CD4-positive, alpha-beta T cell treated with Interleukin-6 at 100 ng/mL for 8 hours (primary cell): ENCODE measurements at regions not wholly inside any gene's neighbourhood (a gene's known extent, or its start where the extent isn't known, plus 50 kb on each side); places are given as distances from the start of the nearest gene placed in this dataset.

ENCODE experiments used
- DNase-seq: peaks from one replicate; pipeline ENCODE4 v3.0.0-alpha.2; 2020; ENCODE audit warnings: mixed read lengths, low spot score

GRCh38 chr11:59302991-59303390, 55.7 kb upstream of the OR5AN1 start:
- DNase-seq = no peak

GRCh38 chr11:59295435-59295834, 63.3 kb upstream of the OR5AN1 start:
- no peak for DNase-seq

DNA sequence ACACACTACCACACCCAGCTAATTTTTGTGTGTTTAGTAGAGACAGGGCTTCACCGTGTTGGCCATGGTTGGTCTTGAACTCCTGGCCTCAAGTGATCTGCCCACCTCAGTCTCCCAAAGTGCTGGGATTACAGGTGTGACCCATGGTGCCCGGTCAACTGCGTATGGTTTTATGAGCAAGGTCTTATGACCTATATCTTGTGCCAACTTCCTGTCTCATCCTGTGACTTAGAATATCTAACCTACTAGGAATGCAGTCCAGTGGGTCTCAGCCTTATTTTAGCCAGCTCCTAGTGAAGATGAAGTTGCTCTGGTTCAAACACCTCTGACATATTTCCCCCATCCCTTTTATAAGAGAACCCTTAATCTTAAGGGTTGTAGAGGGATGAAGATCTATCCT, 66.1 kb upstream of the OR5AN1 start:
- DNase-seq = no peak

- DNase-seq = no peak
Observed at GRCh38 chr11:59291228-59291627, 67.5 kb upstream of the OR5AN1 start.

DNA sequence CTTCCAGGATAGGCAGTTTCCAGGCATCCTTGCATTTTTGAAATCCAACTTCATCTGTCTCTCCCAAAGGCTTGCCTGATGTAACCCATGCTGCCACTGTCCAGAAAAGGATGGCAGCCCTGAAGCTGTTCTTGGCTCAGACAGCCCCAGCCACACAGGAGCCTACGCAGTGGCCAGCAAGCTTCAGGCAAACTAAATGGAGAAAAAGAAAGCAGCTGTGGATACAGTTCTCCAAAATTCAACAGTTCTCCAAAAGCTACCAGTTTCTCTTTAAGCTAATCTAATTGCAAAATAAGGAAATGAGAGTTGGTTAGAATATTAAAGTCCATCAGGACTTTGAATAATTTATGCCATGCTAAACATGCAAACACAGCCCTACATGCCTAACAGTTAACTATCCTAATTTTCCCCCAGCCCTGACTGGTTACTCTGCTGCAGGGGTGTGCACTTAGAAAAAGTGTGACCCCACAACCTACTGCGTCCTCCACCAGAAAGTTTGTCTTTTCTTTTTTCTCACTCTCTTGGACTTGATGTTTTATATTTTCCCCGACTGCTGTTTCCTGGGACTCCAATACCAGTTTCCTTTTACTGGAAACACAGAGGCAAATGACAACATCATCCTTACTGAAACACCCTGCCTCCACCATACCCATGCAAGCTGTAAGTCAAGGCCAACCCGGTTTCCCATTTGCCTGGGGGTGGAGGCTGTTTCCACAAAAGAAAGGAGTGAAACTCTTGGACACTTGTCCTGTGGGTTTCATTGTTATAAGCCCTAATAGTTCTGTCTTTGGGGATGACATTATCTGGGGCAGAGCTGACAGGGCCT, 69.1 kb upstream of the OR5AN1 start:
- no peak for DNase-seq

DNA sequence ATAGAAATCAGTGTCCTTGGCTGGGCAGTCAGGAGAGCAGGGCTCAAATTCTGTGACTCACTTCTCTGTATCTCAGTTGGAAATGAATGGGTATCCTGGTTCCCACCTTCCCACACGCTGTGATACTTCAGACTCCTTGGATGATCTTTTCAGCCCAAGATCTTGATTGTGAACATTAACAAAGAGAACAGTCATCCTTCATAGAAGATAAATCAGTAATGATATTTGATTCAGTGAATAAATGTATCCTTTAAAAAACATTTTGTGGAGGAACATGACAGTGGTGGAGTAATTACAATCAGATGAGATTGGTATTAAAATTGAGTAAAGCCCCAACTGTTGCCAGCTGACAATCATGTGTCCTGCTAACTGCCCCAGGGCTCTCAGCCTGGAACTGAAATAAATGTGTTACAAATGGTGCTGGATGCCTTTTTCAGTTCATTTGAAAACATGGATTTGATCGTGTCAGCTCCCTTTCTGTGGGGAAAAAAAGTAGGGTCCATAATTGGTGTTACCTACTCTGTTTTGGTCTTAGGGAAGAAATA, 72.9 kb upstream of the OR5AN1 start:
- no peak for DNase-seq

DNA sequence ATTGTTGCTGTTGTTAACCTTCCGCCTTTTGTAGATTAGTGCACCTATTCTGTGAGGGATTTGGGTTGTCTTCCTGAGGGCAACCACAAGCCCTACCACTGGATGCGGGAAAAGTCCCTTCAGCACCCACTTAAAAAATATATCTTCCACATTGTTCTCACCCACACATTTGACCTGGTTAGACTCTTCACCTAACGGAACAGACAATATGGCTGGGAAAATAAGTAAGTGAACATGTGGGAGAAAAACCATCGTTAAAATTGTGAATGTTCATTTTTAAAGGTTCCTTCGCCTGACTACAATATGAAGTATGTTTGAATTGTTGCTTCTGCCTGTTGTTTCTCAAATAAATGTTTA, 72.0 kb upstream of the MPEG1 start:
- no peak for DNase-seq

DNA sequence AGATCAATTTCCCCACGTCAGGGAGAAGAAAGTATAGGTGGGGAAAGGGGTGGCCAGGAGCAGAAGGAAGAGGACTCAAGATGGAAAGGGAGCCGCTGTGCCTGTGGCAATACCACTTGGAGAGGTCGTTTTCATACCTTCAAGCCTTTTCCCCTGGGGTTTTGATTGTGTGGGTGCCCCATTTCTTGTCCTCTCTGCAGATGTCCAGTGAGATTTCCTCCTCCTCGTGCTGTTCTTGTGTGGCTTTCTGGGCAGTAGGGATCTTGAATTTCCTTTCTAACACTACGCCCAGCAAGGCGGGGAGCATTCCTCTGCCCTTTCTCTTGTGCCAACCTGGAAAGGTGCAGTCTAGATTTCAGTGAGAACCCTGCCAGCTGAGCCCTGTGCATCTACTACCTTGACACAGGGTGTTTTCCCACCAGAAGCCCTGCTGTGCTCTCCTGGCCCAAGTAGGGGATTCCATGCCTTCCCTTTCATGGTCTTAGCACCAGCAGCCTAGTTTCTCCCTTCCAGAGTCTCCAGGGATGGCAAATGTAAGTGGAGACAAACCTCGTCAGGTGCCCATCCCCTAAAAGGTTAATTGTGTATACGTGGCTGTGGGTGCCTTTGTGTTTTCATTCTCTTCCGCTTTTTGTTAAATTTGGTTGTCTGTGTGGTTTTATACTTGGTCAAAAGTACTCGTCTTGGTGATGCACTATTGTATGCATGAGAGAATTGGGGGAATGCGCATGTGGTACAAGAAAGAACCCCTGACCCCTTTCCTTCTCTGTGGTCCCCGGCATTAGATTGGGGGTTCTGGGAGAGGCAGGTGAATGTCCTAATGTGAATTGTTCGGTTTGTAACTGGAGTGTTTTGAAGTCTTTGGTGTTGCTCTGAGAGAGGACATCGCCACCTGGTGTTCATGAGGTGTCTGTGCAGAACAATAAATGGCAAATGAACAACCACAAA, 71.4 kb upstream of the MPEG1 start:
- peak; percentile 49 for DNase-seq

DNA sequence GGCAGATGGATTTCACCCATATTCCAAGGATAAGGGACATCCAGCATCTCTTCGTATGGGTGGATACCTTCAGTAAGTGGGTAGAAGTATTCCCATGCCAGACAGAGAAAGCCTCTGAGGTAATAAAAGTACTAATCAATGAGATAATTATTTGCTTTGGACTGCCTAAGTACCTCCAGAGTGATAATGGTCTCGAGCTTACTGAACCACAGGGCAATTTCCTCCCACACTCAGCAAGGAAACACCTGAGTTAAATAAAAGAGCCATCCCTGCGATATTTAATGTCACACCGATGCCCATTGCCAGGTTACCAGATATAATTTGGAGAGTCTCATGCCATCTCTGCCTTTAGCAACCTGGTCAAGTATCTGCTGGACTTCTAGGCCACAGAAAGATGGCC, 70.6 kb upstream of the MPEG1 start:
- no peak for DNase-seq

DNA sequence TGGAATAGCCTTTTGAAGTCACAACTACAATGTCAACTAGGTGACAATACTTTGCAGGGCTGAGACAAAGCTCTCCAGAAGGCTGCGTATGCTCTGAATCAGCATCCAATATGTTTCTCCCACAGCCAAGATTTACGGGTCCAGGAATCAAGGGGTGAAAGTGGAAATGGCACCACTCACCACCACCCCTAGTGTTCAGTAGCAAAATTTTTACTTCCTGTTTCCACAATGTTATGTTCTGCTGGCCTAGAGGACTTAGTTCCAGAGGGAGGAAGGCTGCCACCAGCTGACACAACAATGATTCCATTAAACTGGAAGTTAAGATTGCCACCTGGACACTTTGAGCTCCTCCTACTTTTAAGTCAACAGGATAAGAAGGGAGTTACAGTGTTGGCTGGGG, 68.5 kb upstream of the MPEG1 start:
- DNase-seq = no peak

DNA sequence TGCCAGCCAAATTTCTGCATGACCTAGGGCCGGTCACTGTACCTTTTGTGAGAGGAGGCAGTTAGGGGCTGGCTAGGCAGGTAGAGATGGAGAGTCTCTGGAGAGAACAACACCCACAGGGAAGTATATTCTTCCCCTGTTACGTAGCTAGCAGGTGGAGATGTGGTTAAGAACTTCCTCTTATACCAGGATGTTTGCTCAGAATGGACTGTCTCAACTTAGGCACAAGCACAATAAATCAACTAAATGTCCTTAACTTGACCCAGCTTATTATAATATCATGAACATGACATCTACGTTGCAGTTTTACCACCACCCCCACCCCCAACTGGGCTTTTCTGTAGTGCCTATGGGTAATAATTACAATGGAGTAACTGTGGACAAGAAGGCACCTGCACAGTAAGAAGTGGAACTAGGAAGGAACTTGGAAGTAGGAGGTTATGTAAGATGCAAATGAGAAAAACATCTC, 60.7 kb upstream of the MPEG1 start:
- DNase-seq = peak; percentile 15

GRCh38 chr11:59272771-59273372, 60.1 kb upstream of the MPEG1 start:
- no peak for DNase-seq

DNA sequence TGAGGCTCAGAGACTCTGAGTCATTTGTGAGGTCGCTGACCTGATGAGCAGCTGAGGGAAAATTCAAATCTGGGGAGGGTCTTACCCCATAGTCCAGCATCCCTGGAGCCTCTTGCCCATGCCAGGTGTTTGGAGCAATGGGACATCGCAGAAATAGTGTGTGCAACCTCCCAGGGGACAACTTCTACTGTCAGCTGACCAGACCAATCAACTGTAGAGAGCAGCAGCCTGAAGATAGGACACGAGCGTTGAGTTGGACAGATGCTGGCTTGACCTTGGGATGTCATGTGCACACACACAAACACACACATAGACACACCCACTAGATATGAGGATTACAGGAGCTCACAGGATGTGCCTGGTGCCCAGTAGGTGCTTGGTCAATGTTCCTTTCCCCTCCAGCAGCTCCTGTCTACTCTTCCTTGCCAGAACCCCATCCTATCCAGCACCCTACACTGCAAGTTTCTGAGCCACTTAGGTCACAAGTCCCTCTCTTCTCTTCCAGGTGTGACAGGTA, 59.1 kb upstream of the MPEG1 start:
- no peak for DNase-seq

GRCh38 chr11:59271247-59271755, 58.6 kb upstream of the MPEG1 start:
- no peak for DNase-seq

GRCh38 chr11:59267736-59268475, 55.2 kb upstream of the MPEG1 start:
- no peak for DNase-seq

DNA sequence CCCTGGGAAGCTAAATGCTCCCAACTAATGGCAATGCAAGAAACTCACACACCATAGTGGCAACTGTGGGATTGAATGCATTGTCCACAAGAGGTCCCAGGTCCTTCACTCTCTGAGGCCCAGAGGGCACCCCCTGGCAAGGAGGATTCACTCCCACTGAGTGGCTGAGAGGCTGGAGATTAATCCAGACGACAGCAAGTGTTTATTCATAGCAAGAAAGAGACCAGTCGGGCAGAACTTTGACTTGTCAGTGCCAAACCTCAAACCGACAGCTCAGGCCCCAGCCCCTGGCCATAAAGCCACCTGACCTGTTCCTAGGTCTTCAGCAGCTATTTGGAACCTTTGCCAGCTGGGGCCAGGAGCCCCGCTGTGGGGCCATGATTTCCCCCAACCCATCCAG, 54.5 kb upstream of the MPEG1 start:
- DNase-seq = no peak

GRCh38 chr11:59266491-59266890, 53.8 kb upstream of the MPEG1 start:
- no peak for DNase-seq

GRCh38 chr11:59265735-59266134, 53.0 kb upstream of the MPEG1 start:
- no peak for DNase-seq

GRCh38 chr11:59264736-59265135, 52.0 kb upstream of the MPEG1 start:
- DNase-seq = no peak

DNA sequence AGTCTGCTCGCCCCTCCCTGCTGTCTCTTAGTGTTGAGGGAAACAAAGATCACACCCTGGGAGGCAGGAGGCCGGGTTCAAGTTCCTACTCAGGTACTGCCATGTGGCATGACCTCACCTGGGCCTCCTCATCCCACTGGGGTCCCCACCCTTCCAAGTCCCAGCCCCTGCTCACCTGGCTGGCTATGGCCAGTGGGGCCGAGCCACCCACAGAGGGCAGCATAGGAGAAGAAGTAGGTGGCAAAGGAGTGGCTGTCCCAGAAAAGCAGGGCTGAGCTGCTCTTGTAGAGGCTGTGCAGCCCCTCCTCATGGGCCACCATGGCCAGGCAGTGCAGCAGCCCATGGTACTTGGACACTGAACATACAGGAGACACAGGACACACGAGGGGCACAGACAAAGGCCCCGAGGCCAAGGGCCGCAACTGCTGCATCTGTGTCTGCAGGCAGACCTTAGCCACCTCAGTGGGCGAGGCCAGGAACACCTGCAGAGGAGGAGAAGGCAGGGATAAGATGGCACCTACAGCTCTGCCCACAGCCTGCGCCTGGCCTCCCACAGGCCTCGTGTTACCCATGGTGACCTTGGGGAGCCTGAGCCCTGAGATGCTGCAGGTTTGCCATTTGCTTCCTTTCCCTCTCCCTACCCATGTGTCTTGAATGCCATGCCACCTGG, 50.6 kb upstream of the MPEG1 start:
- no peak for DNase-seq
